ENCODE measurements at regions not wholly inside any gene's neighbourhood (a gene's known extent, or its start where the extent isn't known, plus 50 kb on each side); places are given as distances from the start of the nearest gene placed in this dataset.

GRCh38 chr5:135208903-135209721 is 175.1 kb upstream of the PITX1 start:
- TF ChIP-seq CTCF (IDR thresholded peaks at IDR 0.05; ENCODE audit: low read length) (no peak), EZH2phosphoT487 (IDR thresholded peaks at IDR 0.05; ENCODE audit: low read length) (no peak)
